Stimulated activated CD8-positive, alpha-beta memory T cell treated with anti-CD3 and anti-CD28 coated beads, Interleukin-12 subunit alpha, Interleukin-12 subunit beta, amount 100 ng/mL, for 1 hour (primary cell): ENCODE measurements at regions not wholly inside any gene's neighbourhood (a gene's known extent, or its start where the extent isn't known, plus 50 kb on each side); places are given as distances from the start of the nearest gene placed in this dataset.
"Not testable (repeated sequence)": the region's sequence is repeated elsewhere in the genome, so short reads cannot be mapped to it uniquely, and the experiment has no call there.

Source experiments
- DNase-seq: peaks from one replicate; pipeline ENCODE4 v3.0.0-alpha.2; 2020; ENCODE audit warnings: low read depth

DNA sequence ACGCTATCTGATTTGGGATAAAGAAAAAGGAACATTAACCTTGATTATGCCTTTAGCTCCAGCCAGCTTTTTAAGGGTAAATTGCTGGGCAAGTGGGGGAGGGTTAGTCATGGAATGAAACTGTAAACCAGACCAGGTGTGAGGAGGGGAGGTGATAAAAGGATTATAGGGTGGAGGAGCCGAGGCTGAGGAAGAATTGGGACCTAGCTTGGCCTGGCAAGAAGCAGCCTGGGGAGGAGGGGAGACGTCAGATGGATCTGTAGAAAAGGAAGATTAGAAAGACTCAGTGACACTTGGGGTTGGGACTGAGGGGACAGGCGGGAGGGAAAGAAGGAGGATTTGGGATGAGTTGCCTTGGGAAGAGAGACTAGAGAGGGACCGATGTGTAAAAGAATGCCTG, 590.8 kb upstream of the MDGA2 start:
- not testable (repeated sequence) for DNase-seq

DNA sequence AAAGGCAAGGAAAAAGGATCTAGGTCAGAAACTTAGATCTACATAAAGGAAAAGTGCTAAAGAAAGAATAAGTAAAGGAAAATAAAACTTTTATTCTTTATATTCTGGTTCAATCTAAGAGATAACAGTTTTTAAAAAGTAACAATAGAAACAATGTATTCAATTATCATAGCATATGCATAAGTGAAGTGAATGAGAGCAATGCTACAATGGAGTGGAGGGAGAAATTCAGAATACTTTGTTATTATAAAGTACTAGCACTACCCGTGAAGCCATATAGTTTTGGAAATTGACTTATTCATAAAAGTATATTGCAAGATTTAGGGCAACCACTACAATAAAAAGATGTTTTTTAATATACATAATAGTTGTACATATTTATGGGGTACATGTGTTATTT, 586.0 kb upstream of the MDGA2 start:
- no peak for DNase-seq

DNA sequence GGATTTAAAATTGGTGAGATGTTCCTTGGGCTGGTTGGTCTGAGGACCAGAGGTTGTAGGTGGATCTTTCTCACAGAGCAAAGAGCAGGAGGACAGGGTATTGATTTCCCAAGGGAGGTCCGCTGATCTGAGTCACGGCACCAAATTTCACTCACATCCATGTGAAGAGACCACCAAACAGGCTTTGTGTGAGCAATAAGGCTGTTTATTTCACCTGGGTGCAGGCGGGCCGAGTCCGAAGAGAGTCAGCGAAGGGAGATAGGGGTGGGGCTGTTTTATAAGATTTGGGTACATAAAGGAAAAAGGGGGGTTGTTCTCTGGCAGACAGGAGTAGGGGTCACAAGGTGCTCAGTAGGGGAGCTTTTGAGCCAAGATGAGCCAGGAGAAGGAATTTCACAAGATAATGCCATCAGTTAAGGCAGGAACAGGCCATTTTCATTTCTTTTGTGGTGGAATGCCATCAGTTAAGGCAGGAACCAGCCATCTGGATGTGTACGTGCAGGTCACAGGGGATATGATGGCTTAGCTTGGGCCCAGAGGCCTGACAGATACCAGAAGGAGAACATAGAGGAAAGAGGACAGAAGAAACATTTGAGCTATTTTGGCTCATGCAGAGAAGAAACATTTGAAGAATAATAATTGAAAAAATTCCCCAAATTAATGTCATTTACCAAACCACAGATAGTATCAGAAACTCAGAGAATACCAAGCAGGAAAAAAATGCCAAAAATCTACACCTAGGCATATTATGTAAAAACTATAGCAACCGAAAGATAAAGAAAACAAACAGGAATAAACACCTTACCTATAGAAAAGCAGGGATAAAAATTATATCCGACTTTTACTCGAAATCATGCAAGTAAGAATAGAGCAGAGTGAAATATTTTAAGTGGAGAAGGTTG, 585.2 kb upstream of the MDGA2 start:
- DNase-seq = not testable (repeated sequence)

DNA sequence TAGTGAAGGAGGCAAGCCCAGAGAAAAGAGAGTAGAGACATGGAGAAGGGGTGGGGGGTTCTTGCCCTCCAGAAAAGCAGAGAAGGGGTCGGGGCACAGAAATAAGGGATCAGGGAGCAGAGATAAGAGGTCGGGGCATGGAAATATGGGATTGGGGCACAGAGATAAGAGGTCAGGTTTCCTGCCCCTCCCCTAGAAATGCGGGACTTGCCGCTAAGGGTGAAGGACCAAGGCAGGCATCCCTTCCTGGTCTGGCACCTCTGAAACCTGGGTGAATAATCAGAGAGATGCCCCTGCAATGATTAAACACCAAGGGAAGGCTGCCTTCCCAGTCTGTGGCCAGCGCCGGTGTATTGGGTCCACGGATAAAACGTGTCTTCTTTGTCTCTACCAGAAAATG, 584.5 kb upstream of the MDGA2 start:
- DNase-seq = not testable (repeated sequence)

DNA sequence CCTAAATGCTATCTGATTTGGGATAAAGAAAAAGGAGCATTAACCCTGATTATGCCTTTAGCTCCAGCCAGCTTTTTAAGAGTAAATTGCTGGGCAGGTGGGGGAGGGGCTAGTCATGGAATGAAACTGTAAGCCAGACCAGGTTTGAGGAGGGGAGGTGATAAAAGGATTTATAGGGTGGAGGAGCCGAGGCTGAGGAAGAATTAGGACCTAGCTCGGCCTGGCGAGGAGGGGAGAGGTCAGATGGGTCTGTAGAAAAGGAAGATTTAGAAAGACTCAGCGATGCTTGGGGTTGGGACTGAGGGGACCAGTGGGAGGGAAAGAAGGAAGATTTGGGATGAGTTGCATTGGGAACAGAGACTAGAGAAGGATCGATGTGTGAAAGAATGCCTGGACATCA, 583.8 kb upstream of the MDGA2 start:
- not testable (repeated sequence) for DNase-seq

GRCh38 chr14:48258703-48259102, 583.3 kb upstream of the MDGA2 start:
- not testable (repeated sequence) for DNase-seq

DNA sequence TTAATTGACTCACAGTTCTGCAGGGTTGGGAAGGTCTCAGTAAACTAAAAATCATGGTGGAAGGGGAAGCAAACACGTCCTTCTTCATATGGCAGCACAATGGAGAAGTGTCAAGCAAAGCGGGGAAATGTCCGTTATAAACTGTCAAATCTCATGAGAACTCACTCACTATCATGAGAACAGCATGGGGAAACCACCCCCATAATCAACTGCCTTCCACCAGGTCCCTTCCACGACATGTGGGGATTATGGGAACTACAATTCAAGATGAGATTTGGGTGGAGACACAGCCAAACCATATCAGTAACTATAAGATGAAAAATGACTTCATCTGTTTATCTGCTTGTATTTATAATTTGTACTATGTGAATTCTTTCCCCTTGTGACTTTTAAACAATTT, 577.6 kb upstream of the MDGA2 start:
- DNase-seq = no peak

DNA sequence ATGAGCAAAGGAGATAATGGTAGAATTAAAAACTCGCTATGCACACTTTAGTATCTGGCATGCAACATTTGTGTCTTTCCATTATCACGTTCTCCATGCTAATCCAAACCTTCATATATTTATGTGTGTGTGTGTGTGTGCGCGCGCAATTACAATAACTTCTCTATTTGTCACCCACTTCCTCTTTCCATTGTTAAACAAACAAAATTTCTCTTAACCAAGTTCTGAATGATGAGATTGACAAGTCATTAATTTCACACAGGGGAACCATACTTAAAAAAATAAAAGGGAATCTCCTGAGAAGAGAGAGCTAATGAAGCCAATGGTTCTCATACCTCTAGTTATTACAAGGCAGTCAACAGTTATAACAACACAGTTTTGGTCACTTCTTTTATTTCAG, 575.9 kb upstream of the MDGA2 start:
- no peak for DNase-seq

DNA sequence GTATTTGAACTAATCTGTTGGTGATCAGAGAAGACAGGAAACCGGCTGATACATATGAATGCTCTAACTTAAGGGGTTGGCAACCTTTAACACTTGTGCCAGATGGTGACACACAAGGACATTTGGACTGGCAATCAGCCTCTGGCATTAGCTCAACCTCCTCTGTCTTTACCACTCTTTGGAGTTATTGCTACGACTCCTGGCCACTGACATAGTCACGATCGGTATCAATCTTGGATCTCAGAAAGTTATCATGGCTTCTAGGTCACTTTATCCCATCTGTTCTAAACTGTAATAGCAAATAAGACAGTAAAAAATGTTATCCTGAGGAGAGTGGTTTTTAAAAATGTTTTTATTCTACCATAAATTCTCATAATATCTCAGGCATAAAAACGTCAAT, 575.2 kb upstream of the MDGA2 start:
- no peak for DNase-seq

- DNase-seq = no peak
These were observed 572.6 kb upstream of the MDGA2 start for GRCh38 chr14:48247977-48248376.

DNA sequence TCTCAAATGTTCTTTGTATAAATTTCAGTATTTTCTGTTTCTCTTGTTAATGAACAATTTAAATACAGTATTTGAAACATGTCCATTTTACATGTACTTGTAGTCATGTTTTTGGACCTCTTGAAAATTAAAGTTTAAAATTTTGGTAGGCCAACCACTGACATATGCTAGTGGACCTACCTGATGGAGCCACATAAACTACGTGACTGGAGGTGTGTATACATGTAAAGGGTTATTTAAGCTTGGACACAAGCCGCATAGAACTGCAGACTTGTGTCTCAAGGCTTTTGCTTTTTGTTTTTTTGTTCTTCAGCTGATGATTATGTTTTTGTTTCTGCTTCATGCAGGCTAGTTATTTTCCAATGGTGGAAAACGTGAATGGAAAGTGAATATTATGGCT, 568.5 kb upstream of the MDGA2 start:
- DNase-seq = no peak

GRCh38 chr14:48229091-48229490, 553.7 kb upstream of the MDGA2 start:
- no peak for DNase-seq

DNA sequence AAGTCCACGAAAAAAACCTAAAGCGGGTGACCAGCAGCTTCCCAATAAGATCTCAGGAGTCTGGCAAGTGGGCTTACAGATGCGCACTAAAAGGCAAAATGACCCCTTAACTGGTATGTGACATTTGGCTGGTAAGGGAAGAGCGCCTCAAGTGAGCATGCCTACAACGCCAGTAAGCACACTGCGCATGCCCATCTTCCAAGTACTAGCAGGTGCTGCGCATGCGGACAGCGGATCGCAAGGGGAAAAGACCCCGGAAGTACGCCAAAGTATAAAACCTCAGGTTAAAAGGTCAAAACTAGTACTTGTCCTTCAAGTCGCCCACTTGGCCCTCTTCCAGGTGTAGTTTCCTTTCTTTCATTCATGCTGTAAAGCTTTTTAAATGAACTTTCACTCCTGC, 518.5 kb upstream of the MDGA2 start:
- DNase-seq = no peak

DNA sequence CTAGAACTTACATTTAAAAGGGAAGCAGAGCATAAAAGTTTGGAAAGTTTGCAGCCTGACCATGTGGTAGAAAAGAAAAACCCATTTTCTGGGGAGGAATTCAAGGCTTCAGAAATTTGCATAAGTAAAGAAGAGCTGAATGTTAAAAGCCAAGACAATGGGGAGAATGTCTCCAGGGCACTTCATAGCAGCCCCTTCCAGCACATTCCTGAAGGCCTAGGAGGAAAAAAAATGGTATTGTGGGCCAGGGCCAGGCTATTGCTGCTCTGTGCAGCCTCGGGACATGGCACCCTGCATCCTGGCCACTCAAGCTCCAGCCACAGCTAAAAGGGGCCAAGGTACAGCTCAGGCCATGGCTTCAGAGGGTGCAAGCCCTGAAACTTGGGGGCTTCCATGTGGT, 474.2 kb upstream of the MDGA2 start:
- DNase-seq = not testable (repeated sequence)

- no peak for DNase-seq
These were observed 465.4 kb upstream of the MDGA2 start for GRCh38 chr14:48140804-48141203.

DNA sequence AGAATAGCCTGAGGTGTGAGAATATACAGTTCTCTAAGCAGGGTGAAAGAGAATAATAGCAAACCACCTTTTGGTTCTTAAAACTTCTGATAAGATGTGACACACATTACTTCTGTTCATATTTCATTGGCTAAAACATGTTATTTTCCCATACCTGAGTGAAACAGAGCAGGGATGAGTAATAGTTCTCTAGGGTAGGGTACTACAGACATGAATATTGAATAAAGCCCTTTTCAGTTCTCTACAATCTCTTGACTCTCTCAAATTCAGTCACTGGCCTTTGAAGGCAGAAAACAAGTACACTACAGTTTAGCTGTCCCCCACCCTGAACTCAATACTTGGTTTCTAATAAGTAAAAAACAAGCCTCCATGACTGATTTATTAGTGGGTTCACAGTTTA, 454.1 kb upstream of the MDGA2 start:
- no peak for DNase-seq

- no peak for DNase-seq
These were observed 452.3 kb upstream of the MDGA2 start for GRCh38 chr14:48127674-48128073.

DNA sequence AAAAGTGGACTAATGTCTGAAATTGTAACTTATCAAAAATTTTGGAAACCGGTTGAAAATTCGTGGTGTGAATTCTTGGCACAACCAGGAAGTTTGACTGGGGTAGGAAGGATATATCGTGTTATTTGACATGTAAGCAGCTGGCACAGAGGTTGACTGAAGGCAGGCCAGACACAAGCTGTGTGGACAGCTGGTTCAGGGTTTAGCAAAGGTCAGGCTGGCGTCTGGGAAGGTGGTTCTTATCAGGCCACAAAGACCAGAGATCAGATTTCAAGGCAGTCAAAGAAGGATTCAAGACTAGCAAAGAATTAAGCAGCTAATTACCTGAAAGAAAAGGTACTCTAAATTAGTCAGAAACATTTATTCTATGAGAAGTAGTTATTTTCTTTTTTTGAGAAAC, 450.2 kb upstream of the MDGA2 start:
- DNase-seq = no peak

- no peak for DNase-seq
These were observed 438.3 kb upstream of the MDGA2 start for GRCh38 chr14:48113713-48114112.

GRCh38 chr14:48111151-48111550, 435.7 kb upstream of the MDGA2 start:
- DNase-seq = no peak

GRCh38 chr14:48107646-48108045, 432.2 kb upstream of the MDGA2 start:
- DNase-seq = no peak

GRCh38 chr14:48096897-48097296, 421.5 kb upstream of the MDGA2 start:
- DNase-seq = no peak

- DNase-seq = no peak
These were observed 411.1 kb upstream of the MDGA2 start for GRCh38 chr14:48086516-48086915.

DNA sequence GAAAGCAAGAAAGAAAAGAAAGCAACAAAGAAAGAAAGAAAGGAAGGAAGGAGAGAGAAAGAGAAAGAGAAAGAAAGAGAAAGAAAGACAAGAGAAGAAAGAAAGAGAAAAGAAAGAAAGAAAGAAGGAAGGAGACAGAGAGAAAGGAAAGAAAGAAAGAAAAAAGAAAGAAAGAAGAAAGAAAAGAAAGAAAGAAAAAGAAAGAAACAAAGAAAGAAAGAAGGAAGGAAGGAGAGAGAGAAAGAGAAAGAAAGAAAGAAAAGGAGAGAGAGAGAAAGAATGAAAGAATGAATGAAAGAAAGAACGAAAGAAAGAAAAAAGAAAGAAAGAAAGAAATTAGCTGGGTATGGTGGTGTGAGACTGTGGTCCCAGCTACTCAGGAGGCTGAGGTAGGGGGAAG, 400.1 kb upstream of the MDGA2 start:
- no peak for DNase-seq
